ENCODE measurements at regions not wholly inside any gene's neighbourhood (a gene's known extent, or its start where the extent isn't known, plus 50 kb on each side); places are given as distances from the start of the nearest gene placed in this dataset.

GRCh38 chr5:57664700-57665099 is 182.1 kb upstream of the ACTBL2 start:
- Histone ChIP-seq H3K36me3 (no peaks in the 10 kb centered on the region), H3K27me3 (no peaks in the 10 kb centered on the region), H3K9me3 (no peaks in the 10 kb centered on the region), H3K4me3 (no peak overlapping the region), H3K4me1 (no peaks in the 10 kb centered on the region), H3K27ac (no peak overlapping the region)
- intact Hi-C loops (cut with DNase I; ENCODE audit: low total_unique reads): no loop called here
- no peak for TF ChIP-seq POLR2AphosphoS5 (IDR thresholded peaks at IDR 0.05)
- TF ChIP-seq POLR2A (IDR thresholded peaks at IDR 0.05): no peak
- no peak for TF ChIP-seq CTCF (IDR thresholded peaks at IDR 0.05)
- no peak for DNase-seq (ENCODE audit: low spot score in 2 of 2)

DNA sequence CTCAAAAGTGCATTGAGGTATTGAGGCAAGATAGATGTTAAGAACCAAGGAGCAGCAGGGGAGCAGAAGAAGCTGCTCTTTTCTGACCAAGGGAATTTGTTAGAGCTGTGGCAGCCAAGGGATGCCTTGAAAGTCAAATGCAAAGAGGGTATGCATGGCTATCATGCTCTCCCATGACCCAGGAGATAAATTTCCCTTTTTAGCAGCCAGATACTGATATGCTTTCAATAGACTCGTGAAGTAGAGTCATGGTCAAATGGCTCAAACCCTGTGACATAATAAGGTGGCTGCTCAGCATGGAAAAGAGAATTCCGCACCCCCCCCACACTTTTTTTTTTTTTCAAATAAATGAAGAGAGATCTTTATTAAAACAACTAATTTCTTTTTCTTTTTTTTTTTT is 180.9 kb upstream of the ACTBL2 start:
- intact Hi-C loops (cut with DNase I; ENCODE audit: low total_unique reads): no loop called here
- H3K4me3 ChIP-seq: no peak overlapping the region
- TF ChIP-seq POLR2A (IDR thresholded peaks at IDR 0.05): no peak
- no peak for TF ChIP-seq POLR2AphosphoS5 (IDR thresholded peaks at IDR 0.05)
- H3K27me3 ChIP-seq: no peaks in the 10 kb centered on the region
- H3K9me3 ChIP-seq: no peaks in the 10 kb centered on the region
- no peak for DNase-seq (ENCODE audit: low spot score in 2 of 2)
- H3K4me1 ChIP-seq: no peaks in the 10 kb centered on the region
- no peaks in the 10 kb centered on the region for H3K36me3 ChIP-seq
- no peak overlapping the region for H3K27ac ChIP-seq

GRCh38 chr5:57662991-57663390 is 180.4 kb upstream of the ACTBL2 start:
- intact Hi-C loops (cut with DNase I; ENCODE audit: low total_unique reads): no loop called here
- no peaks in the 10 kb centered on the region for H3K27me3 ChIP-seq

GRCh38 chr5:57659886-57660285 is 177.3 kb upstream of the ACTBL2 start:
- no peak overlapping the region for H3K27ac ChIP-seq
- no peak for TF ChIP-seq POLR2AphosphoS5 (IDR thresholded peaks at IDR 0.05)
- no peak for TF ChIP-seq CTCF (IDR thresholded peaks at IDR 0.05)
- TF ChIP-seq POLR2A (IDR thresholded peaks at IDR 0.05): no peak
- intact Hi-C loops (cut with DNase I; ENCODE audit: low total_unique reads): no loop called here
- DNase-seq (ENCODE audit: low spot score in 2 of 2): no peak
- H3K9me3 ChIP-seq: no peaks in the 10 kb centered on the region
- no peaks in the 10 kb centered on the region for H3K36me3 ChIP-seq
- H3K4me3 ChIP-seq: no peak overlapping the region
- no peaks in the 10 kb centered on the region for H3K4me1 ChIP-seq
- no peaks in the 10 kb centered on the region for H3K27me3 ChIP-seq

More at GRCh38 chr5:57662991-57663390, 180.4 kb upstream of the ACTBL2 start:
- no peak for DNase-seq (ENCODE audit: low spot score in 2 of 2)
- H3K9me3 ChIP-seq: no peaks in the 10 kb centered on the region
- H3K27ac ChIP-seq: no peak overlapping the region
- no peaks in the 10 kb centered on the region for H3K36me3 ChIP-seq
- no peak overlapping the region for H3K4me3 ChIP-seq
- H3K4me1 ChIP-seq: no peaks in the 10 kb centered on the region
- TF ChIP-seq CTCF (IDR thresholded peaks at IDR 0.05): no peak
- TF ChIP-seq POLR2AphosphoS5 (IDR thresholded peaks at IDR 0.05): no peak
- no peak for TF ChIP-seq POLR2A (IDR thresholded peaks at IDR 0.05)

DNA sequence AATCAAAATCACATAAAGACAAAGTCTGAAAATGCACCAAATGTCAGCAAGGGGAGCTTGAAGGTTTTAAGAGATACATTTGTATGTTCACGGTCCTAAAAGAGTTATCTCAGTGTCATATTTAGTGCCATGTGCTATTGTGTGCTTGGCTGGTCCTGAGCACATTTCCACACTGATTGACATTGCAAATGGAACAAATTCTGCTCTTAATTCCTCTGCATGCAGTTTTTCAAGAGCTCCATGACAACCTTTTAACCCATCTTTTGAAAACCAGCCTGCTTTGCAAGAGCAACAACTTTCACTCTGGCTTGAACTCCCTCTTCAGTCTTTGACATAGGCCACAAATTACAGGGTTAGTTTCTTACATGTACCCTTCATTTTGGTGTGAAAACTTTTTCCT is 175.4 kb upstream of the ACTBL2 start:
- no peaks in the 10 kb centered on the region for H3K4me1 ChIP-seq
- intact Hi-C loops (cut with DNase I; ENCODE audit: low total_unique reads): no loop called here
- no peak overlapping the region for H3K4me3 ChIP-seq
- DNase-seq (ENCODE audit: low spot score in 2 of 2): no peak
- TF ChIP-seq CTCF (IDR thresholded peaks at IDR 0.05) (no peak), POLR2A (IDR thresholded peaks at IDR 0.05) (no peak), POLR2AphosphoS5 (IDR thresholded peaks at IDR 0.05) (no peak)
- no peaks in the 10 kb centered on the region for H3K27me3 ChIP-seq
- no peaks in the 10 kb centered on the region for H3K9me3 ChIP-seq
- H3K27ac ChIP-seq: no peak overlapping the region
- no peaks in the 10 kb centered on the region for H3K36me3 ChIP-seq

DNA sequence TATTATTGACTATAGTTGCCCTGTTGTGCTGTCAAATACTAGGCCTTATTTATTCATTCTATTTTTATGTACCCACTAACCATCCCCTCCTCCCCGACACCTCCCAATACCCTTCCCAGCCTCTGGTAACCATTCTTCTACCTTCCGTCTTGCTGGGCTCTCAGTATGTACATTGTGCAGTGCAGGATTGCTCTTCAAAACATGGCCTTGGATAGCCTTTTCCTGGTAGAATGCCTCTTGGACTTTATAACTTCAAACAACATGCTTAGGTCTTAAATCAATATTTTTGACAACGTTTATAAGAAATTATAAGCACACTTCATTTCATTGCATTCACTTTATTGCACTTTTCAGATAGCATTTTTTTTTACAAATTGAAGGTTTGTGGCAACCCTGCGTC is 172.6 kb upstream of the ACTBL2 start:
- DNase-seq (ENCODE audit: low spot score in 2 of 2): no peak
- no peak overlapping the region for H3K27ac ChIP-seq
- no peaks in the 10 kb centered on the region for H3K36me3 ChIP-seq
- H3K4me1 ChIP-seq: no peaks in the 10 kb centered on the region
- TF ChIP-seq CTCF (IDR thresholded peaks at IDR 0.05) (no peak), POLR2AphosphoS5 (IDR thresholded peaks at IDR 0.05) (no peak), POLR2A (IDR thresholded peaks at IDR 0.05) (no peak)
- intact Hi-C loops (cut with DNase I; ENCODE audit: low total_unique reads): no loop called here
- no peaks in the 10 kb centered on the region for H3K9me3 ChIP-seq
- H3K4me3 ChIP-seq: no peak overlapping the region
- no peaks in the 10 kb centered on the region for H3K27me3 ChIP-seq

All from breast epithelium (tissue), 4 donors.